RKO (cell line): ENCODE measurements at regions not wholly inside any gene's neighbourhood (a gene's known extent, or its start where the extent isn't known, plus 50 kb on each side); places are given as distances from the start of the nearest gene placed in this dataset.
"Not testable (repeated sequence)": the region's sequence is repeated elsewhere in the genome, so short reads cannot be mapped to it uniquely, and the experiment has no call there.

Experiments used
- DNase-seq: peaks from one replicate; pipeline ENCODE4 v3.0.0-alpha.2; 2016; ENCODE audit warnings: low spot score

- no peak for DNase-seq
Observed at GRCh38 chr13:22967669-22968068, 213.1 kb upstream of the SGCG start.

- DNase-seq, result no peak
Observed at GRCh38 chr13:22979952-22980351, 200.8 kb upstream of the SGCG start.

GRCh38 chr13:22980936-22981335 lies 199.8 kb upstream of the SGCG start:
- no peak for DNase-seq

GRCh38 chr13:22993148-22993547 lies 187.6 kb upstream of the SGCG start:
- no peak for DNase-seq

GRCh38 chr13:23003446-23003845 lies 177.3 kb upstream of the SGCG start:
- DNase-seq, result no peak

- no peak for DNase-seq
Observed at GRCh38 chr13:23007426-23007825, 173.4 kb upstream of the SGCG start.

GRCh38 chr13:23018143-23018542 lies 162.6 kb upstream of the SGCG start:
- DNase-seq, result no peak

GRCh38 chr13:23020246-23020843 lies 160.4 kb upstream of the SGCG start:
- peak; percentile 59 for DNase-seq

- no peak for DNase-seq
Observed at GRCh38 chr13:23021906-23022305, 158.9 kb upstream of the SGCG start.

GRCh38 chr13:23022704-23023103 lies 158.1 kb upstream of the SGCG start:
- DNase-seq, result no peak

GRCh38 chr13:23025864-23026608 lies 154.7 kb upstream of the SGCG start:
- DNase-seq, result no peak

- no peak for DNase-seq
Observed at GRCh38 chr13:23039266-23039935, 141.4 kb upstream of the SGCG start.

- no peak for DNase-seq
Observed at GRCh38 chr13:23042181-23042580, 138.6 kb upstream of the SGCG start.

GRCh38 chr13:23044906-23045305 lies 135.9 kb upstream of the SGCG start:
- DNase-seq, result no peak

GRCh38 chr13:23050126-23050525 lies 130.7 kb upstream of the SGCG start:
- no peak for DNase-seq

- DNase-seq, result not testable (repeated sequence)
Observed at GRCh38 chr13:23053711-23054110, 127.1 kb upstream of the SGCG start.

GRCh38 chr13:23059173-23059572 lies 121.6 kb upstream of the SGCG start:
- no peak for DNase-seq

- DNase-seq, result no peak
Observed at GRCh38 chr13:23060959-23061358, 119.8 kb upstream of the SGCG start.

GRCh38 chr13:23067129-23067528 lies 113.7 kb upstream of the SGCG start:
- DNase-seq, result no peak

- DNase-seq, result peak; percentile 61
Observed at GRCh38 chr13:23069566-23069965, 111.2 kb upstream of the SGCG start.

GRCh38 chr13:23074075-23074828 lies 106.5 kb upstream of the SGCG start:
- no peak for DNase-seq

- no peak for DNase-seq
Observed at GRCh38 chr13:23081220-23081619, 99.6 kb upstream of the SGCG start.

- no peak for DNase-seq
Observed at GRCh38 chr13:23081901-23082300, 98.9 kb upstream of the SGCG start.
